Stimulated activated CD8-positive, alpha-beta memory T cell treated with anti-CD3 and anti-CD28 coated beads, Interleukin-7, amount 100 ng/mL, for 1 hour (primary cell): ENCODE measurements at regions not wholly inside any gene's neighbourhood (a gene's known extent, or its start where the extent isn't known, plus 50 kb on each side); places are given as distances from the start of the nearest gene placed in this dataset.

ENCODE experiments used
- DNase-seq, 2 donors: peaks; one replicate each; pipeline ENCODE4 v3.0.0-alpha.2; 2020; ENCODE audit warnings: low read depth in 2 of 2

DNA sequence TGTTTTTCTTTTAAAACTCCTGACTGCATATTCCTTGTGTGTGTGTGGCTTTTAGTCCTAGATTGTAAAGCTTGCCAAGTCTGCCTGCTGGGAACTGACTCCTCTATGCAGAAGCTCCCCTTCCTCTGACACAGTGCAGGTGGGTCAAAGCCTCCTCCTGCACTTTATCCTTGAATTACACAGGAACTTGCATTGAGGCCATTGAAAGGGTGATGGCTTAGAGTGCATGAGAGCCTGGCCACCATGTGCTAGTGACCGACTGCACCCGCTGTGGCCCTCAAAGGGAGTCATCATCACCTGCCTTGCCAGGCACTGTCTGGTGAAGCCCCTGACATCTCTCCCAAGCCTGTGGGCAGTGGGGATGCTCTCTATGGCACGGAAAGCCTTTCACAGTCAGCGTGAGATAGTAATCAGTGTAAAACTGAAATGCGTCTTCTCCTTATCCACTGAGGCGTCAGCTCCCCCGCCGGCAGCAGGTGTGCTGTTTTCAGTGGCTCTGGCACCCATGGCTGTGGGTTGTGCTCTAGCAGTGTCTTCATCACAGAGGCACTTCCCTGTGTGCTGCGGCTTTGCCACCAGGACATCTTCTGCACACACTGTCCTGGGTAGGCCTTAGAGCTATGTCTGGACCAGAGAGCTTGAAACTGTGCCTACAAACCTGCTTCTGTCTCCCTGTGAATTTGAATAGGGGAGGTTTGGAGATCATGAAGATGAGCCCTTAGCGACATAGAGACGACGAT is 87.9 kb downstream of the THBS2 start:
- DNase-seq, result no peak

DNA sequence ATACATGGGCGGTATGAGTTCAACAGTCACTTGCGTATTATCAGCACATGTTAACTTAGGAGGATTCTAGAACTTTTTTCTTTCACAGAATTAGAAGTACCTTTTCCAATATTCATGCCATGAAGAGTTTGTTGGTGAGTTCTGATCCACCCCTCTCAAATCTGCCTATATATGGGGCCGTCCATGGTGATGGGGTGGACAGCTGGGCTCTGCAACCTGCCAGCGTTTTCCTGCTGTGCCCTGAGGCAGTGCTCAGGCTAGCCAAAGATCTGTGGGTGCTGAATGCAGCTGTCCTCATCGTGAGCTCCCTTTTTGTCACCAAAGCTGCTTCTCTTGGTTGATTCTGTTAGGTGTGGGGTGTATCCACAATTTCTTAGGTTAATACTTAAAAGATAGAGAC is 88.7 kb downstream of the THBS2 start:
- DNase-seq, result no peak

DNA sequence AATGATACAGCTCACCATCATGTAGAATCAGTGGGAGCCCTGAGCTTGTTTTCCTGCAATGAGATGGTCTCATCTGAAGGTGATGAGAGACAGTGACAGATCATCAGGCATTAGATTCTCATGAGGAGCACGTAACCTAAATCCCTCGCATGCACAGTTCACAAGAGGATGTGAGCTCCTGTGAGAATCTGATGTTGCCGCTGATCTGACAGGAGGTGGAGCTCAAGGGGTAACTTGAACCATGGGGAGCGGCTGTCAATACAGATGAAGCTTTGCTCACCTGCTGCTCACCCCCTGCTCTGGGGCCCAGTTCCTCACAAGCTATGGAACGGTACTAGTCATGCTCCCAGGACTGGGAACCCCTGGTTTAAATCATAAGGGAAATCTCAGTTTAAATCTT is 89.2 kb downstream of the THBS2 start:
- no peak for DNase-seq

DNA sequence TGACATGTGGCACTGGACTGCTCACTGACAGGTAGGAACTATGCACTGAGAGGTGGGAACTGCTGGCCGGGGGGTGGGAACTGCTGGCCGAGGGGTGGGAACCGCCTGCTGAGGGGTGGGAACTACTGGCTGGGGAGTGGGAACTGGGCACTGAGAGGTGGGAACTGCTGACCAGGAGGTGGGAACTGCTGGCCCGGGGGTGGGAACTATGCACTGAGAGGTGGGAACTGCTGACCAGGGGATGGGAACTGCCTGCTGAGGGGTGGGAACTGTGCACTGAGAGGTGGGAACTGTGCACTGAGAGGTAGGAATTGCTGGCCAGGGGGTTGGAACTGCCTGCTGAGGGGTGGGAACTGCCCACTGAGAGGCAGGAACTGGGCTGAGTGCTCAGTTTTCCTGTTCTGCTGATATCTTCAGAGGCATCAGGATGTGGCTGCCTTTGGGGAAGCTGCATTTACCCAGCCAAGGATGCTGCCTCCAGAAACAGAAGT is 90.2 kb downstream of the THBS2 start:
- DNase-seq, result no peak

DNA sequence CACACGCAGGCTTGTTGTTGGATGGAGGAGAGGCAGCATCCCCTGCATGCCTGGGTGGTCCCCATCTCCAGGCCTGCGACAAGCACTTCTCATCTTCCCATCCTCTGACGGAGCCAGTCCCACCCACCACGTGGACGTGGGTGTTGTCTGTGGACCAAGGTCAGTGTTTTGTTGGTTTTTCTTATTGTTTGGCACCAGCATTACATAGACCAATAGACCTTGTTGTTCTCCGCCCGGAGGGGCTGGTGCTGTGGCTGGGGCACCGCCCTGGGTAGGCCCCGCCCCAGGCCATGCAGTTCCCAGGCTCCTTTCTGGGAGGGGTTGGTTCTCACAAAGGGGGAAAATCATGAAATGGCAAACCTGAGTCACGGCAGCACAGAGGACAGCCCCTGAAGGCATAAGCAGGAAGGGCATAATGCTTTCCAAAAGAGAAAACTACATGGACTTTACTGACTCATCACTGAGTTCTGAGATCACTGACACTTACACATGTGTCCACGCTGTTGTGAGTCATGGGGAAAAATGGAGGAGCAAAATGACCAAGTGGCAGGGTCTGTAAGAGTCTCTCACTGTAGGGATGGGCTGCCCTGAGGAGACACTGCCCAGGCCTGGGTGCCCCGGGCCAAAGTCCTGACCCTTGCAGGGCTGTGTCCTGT is 90.8 kb downstream of the THBS2 start:
- DNase-seq, result no peak

DNA sequence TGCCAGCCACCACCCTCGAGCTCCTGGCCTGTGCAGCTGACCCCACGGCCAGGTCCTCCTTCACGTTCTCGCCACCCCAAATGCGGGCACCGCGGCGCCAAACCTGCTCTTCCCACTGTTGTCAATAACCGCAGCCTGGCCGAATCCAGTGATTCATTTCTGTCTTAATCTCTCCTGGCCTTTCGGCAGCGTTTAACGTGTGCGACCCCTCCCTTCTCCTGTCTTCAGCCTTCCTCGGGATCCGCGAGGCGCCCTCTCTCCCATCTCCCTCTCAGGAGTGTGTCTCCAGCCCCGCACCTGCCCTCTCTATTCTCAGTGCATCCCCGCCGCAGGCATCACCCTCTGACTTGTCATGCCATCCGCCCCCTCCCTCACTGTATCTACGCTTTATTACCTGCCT is 91.4 kb downstream of the THBS2 start:
- no peak for DNase-seq

DNA sequence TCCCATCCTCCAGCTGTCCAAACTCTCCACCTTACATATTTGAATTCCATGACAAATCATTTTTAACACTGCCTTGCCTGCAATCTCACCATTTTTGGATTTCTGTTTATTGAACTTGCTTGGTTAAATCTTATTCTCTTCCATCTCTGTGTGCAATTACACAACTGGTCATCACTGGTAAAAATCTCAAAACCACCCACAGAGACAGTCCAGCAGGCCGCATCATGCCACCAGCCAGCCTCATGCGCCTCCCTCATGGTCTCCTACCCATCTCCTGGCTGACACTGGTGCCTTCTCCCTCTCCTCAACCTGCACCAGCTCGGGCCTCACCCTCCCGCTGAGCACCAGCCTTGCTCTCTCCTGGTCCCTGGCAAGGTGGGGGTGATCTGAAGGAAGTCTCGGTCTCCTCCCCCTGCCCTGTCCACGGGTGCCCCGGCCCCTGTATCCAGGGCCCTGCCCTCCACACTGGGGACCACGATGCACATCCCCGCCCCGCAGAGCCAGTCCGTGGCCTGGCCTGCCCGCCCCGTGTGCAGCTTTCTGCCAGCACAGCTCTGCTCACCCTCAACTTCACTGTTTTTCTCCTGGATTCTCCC is 92.0 kb downstream of the THBS2 start:
- no peak for DNase-seq

DNA sequence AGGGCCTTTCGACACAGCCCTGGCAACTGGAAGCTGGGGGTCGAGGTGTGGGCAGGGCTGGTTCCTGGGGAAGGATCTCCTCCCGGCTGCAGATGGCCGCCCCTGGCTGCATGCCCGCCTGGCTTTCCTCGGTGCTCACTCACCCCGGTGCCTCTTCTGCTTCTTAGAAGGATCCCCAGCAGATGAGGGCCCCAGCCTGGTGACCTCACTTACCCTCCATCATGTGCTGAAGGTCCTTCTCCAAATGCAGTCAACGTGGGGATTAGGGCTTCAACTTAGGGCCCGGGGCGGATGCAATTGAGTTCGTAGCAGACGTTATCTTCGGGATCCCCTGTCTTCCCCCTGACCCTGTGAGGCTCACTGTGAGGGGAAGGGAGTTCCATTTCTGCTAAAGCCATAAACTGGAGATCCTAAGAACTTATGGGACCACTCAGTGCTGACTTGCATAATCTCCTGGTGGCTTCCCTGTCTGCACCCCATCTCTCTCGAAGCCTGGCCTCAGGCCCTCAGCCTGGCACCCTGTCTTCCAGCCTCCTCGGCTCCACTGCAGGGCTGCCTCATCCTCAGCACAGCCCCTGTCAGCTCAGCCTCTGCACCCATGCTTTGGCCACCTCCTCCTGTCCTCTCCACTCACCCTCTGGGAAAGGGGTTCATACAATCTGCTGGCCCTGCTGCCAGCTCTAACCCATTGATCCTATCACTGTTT is 92.6 kb downstream of the THBS2 start:
- no peak for DNase-seq

DNA sequence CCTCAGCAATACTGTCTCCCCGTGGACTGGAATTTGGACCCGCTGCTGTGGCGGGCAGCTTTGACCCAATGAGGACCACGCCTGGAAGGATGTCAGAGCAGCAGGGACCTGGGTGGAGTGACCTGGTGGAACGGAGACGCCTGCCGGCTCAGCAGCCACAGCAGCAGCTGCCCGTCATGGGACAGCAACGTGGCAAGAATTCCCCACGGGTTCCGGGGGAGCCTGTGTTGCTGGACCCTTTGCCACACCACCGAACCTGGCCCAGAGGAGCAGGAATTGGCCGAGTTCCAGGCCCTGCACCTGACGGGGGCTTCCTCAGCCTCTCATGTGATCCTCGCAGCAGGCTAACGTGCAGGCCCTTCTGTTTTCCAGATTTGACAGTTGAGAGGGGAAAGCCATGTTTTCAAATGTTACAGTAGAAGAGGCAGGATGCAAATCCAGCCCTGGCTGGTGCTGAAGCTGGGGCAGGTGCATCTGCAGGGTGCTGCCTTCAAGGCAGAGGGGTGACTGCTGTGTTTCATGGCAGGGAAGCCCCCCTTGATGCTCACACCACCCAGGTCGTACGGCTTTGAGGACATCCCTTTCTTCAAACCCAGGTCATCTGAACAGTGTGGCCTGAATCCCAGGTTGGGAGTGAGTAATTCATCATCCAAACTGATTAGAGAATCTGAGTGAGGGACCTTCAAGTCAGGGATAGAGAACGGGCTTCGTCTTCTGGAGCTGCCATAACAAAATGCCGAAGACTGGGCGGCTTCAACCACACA is 93.4 kb downstream of the THBS2 start:
- no peak for DNase-seq

DNA sequence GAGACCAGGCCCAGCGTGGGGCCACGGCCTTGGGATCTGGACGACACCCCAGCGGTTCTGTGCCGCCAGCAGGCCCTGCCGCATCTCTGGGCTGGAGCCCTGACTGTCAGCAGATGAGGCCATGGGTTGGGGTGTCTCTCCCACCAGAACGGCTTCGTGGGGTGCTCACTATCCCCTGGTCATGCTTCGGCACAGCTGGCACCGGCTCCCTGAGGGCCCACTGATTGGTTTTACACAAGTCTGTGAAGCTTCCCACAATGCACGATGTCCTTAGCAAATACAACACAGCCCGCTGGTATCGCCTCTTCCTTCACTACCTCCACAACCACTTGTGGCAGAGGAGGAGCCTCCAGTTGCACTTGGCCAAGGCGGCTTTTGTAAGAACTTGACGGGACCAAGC is 94.3 kb downstream of the THBS2 start:
- no peak for DNase-seq

DNA sequence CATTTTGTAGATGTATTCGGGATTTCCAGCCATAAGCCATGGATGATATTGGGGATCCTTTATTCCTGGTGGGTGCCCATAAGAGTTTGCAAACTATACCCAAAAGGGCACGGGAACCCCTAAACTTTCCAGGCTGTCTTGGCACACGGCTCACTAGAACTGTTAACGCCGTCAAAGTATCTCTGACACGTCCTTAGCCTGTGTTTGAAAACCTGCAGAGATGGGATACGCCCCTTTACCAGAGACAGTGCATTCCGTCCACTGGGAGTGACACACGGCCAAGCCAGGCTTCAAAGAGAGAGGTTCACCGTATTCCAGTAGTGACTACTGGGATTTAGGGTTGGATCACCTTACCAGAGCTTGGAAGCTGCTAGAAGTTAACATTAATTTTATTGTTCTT is 95.0 kb downstream of the THBS2 start:
- no peak for DNase-seq

DNA sequence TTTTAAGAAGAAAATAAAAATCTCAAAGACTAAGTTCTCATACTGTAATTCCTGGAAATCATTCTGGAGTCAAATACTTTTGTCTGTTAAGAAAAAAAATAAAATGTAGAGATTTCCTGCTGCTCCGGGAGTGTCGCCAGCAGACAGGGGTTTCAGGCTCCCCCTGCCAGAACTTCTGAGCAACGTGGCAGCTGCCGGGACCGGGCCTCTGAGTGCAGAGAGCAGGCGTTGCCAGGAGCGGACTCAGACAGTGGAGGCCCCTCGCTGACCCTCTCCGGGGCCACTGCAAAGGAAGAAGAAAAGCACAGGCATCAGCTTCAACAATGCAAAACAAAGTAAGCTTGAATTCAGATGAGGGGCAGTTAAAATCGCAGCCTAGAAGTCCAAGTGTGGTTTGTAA is 95.5 kb downstream of the THBS2 start:
- no peak for DNase-seq

DNA sequence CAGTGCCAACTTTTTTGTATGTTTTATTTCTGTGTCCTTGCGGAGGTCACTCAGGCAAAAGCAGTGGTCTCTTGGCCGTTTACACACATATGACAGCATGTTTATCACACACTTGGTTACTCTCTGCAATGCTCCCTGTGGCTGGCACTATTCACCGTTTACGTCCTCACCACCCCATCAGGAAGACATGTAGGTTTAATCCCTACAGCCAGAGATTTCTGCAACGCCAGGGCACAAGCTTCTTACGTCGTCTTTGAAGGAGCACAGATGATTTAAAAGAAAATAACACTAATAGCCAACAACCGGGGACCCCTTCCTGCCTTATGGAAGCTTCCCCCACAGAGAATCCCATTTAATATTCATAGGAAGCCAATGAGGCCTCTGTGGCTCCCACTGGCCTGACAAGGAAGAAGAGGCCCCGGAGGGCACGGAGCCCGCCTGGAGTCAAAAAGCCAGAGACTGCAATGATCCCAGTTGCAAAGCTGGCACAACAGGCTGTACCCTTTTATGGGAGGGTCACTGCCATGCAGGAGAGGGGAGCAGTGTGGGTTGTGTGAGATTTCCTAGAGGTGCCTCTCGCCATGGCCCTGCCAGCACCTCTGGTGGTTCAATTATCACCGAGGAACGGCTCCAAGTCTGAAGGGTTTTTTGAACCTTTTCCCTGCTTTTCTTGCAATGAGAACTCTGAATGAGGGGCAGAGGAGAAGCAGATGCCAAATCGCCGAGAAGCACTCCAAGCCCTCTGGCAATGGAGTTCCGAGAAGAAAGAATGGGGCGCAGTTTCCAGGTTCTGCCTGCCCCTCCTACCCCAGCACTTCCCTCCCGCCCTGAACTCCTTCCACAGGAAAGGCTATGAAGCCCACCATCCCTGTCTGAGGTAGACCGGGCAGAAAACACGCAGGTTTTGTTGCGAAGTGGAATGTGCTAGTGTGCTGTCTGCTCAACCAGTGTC is 96.2 kb downstream of the THBS2 start:
- DNase-seq, result no peak

DNA sequence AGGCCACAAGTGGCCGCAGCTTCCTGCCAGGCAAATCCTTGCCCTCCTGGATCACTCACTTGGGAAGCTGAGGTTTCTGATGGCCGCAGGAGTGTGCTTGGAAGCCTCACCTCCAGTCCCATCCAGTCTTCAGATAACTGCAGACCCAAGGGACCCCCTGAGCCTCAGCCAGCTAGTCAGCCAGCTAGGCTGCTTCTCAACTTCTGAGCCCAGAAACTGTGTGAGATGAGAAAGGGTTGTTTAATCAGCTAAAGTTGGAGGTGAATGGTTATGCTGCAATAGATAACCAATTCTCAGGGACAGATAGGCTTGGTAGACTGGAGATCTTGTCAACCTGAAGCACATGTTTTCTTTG is 96.9 kb downstream of the THBS2 start:
- no peak for DNase-seq

DNA sequence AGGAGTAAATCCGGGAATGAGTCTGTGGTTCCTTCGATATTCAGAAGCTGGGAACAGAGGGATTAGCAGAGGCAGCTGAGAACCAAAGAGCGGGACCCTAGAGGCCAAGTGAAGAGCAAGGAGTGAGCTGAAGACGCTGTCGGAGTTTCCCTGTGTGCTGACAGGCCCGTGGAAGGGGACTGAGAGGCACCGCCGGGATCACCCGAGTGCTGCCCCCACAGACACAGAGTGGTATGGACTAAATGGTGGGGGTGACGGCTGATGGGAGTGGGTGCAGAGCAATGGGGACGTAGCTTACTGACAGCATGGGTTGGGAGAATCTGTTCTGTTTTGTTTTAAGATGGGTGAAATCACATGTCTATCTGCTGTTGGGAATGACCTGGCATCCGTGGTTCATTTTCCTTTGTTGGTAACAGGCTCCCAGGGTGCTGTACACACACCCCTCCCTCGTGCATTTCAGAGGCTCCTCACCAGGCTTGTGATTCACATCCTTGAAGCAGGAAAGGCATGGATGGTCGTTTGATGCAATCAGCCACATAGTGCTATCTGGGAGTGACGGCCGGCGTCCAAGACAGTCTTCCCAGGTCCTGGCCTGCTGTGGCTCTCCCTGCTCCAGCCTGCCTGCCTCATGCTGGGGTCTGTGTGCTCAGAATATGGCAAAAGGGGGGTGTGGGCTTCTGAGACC is 97.4 kb downstream of the THBS2 start:
- no peak for DNase-seq

DNA sequence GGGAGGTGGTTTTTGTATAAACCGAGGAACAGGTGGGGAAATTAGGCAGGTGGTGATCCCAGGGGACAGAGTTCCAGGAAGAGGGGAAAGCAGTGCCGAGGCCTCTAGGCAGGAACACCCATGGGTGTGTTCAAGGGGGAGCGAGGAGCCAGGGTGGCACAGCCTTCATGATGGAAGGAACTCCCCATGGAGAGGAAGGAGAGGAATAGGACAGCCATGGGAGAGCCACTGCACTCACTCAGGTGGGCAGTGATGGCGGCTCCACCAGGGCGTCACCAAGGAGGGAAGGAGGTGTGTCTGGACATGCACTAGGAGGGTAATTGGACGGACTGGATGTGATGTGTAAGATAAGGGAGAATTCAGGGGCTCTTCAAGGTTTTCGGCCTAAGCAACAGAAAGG is 98.2 kb downstream of the THBS2 start:
- DNase-seq, result no peak

DNA sequence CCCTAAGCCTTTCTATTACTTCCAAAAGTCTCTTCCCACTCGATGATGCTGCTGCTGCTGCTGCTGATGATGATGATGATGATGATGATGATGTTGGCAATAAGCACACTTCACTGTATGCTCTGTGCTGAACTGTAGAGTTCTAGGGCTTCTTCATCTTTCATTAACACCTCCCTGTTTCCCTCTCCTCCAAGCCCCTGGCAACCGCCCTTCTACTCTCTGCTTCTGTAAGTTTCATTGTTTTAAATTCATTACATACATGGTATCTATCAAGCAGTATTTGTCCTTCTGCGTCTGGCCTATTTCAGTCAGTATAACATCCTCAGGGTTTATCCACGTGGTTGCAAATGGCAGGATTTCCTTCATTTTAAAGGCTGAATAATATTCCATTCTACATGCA is 100.2 kb downstream of the THBS2 start:
- no peak for DNase-seq

DNA sequence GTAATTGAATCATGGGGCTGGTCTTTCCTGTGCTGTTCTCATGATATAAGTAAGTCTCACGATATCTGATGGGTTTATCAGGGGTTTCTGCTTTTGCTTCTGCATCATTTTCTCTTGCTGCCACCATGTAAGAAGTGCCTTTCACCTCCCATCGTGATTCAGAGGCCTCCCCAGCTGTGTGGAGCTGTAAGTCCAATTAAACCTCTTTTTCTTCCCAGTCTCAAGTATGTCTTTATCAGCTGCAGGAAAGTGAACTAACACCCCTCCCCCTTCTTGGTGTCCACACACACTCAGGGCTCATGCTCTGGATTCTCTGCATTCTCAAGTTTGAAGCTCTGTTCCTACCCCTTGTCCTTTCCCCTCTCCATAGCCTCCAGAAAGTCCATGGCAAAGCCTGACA is 107.1 kb downstream of the THBS2 start:
- DNase-seq, result no peak

DNA sequence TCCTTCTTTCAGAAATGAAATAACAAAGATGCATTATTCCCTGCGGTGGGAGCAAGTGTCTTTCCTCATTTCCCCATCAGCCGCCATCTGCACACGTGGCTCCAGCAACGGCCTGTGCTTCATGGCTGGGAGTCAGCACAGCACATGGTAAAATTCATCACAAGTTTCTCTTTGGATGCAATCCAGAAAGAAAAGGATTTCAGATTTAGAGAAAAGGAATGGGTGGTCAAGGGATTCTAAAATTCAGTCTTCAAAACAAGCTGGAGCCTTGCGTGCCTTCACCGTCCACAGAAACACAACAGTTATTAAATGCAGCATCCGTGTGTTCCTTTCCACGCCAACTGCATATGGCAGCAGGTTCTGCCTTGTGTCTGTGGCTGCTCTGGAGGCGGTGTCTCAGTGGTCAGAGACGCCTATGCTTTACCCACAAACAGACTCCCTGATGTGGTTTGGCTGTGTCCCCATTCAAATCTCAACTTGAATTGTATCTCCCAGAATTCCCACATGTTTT is 107.6 kb downstream of the THBS2 start:
- no peak for DNase-seq

DNA sequence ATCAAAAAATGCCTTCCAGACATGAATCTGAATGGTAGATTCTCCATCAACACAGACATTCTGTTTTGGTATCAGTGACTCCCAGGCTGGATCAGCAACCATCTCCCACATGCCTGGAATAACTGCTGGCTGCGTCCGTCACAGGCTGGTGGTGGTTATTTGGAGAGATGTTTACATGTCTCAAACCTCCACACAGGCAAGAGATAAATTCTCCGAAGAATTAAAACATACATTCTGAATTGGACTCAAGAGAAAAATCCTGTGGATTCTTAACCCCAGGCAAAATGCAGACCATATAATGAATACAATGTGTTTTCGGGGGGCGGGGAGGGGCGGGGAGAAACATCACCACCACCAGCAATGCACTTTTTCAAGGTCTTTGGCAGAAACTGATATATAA is 108.2 kb downstream of the THBS2 start:
- DNase-seq, result no peak
